ENCODE measurements at regions not wholly inside any gene's neighbourhood (a gene's known extent, or its start where the extent isn't known, plus 50 kb on each side); places are given as distances from the start of the nearest gene placed in this dataset.

- no peak overlapping the region for H4K8ac ChIP-seq (ENCODE audit: low read depth, low read length)
- H3K27me3 ChIP-seq (ENCODE audit: insufficient read depth, low read length) = no peaks in the 10 kb centered on the region
- H3K27ac ChIP-seq (ENCODE audit: low read depth, low read length) = no peak overlapping the region
- H4K12ac ChIP-seq (ENCODE audit: low read depth, low read length) = no peak overlapping the region
- no peaks in the 10 kb centered on the region for H3K79me1 ChIP-seq (ENCODE audit: low read length)
- no peak overlapping the region for H2BK12ac ChIP-seq (ENCODE audit: low read length)
- H3K18ac ChIP-seq (ENCODE audit: low read length) = no peak overlapping the region
- H2BK120ac ChIP-seq (ENCODE audit: insufficient read depth, low read length, poor library complexity) = no peak overlapping the region
- H3K4ac ChIP-seq (ENCODE audit: low read depth, low read length) = no peak overlapping the region
- H3K79me2 ChIP-seq (ENCODE audit: control insufficient read depth, insufficient read depth, low read length, poor library complexity) = no peaks in the 10 kb centered on the region
- H3K9ac ChIP-seq (ENCODE audit: low read length) = no peak overlapping the region
- H3K4me3 ChIP-seq (ENCODE audit: low read depth, low read length) = no peak overlapping the region
- H3K9me3 ChIP-seq (ENCODE audit: insufficient read depth, low read depth, low read length) = no peaks in the 10 kb centered on the region
- no peak overlapping the region for H2AFZ ChIP-seq (ENCODE audit: insufficient read depth, low read length, poor library complexity)
- no peaks in the 10 kb centered on the region for H3K36me3 ChIP-seq (ENCODE audit: control insufficient read depth in 1 of 2, insufficient read depth in 2 of 2, low read length in 2 of 2)
- H4K91ac ChIP-seq (ENCODE audit: low read depth, low read length) = no peak overlapping the region
- no peak overlapping the region for H2AK5ac ChIP-seq (ENCODE audit: low read length)
- WGBS (ENCODE audit: extremely low coverage, insufficient coverage, insufficient read length) = no CpG with 5 or more reads among the region's 5 CpGs
- no peak overlapping the region for H2BK5ac ChIP-seq (ENCODE audit: low read depth, low read length, poor library complexity)
- no peaks in the 10 kb centered on the region for H3K4me1 ChIP-seq (ENCODE audit: control insufficient read depth in 1 of 2, insufficient read depth in 2 of 2, low read length in 2 of 2)
- no peak overlapping the region for H3K23ac ChIP-seq (ENCODE audit: low read length)
- H3K14ac ChIP-seq (ENCODE audit: low read length) = no peak overlapping the region
- no peak for DNase-seq
- no peak overlapping the region for H3K4me2 ChIP-seq (ENCODE audit: low read length)
Observed at GRCh38 chr11:82355313-82355823, 378.3 kb downstream of the FAM181B start.

GRCh38 chr11:82326853-82327252, 406.8 kb downstream of the FAM181B start:
- Histone ChIP-seq H3K9me3 (ENCODE audit: insufficient read depth, low read depth, low read length) (no peaks in the 10 kb centered on the region), H3K18ac (ENCODE audit: low read length) (no peak overlapping the region), H3K36me3 (ENCODE audit: control insufficient read depth in 1 of 2, insufficient read depth in 2 of 2, low read length in 2 of 2) (no peaks in the 10 kb centered on the region), H3K79me1 (ENCODE audit: low read length) (no peaks in the 10 kb centered on the region), H2AFZ (ENCODE audit: insufficient read depth, low read length, poor library complexity) (no peak overlapping the region), H4K12ac (ENCODE audit: low read depth, low read length) (no peak overlapping the region), H3K4ac (ENCODE audit: low read depth, low read length) (no peak overlapping the region), H2BK12ac (ENCODE audit: low read length) (no peak overlapping the region), H3K9ac (ENCODE audit: low read length) (no peak overlapping the region), H3K14ac (ENCODE audit: low read length) (no peak overlapping the region), H4K91ac (ENCODE audit: low read depth, low read length) (no peak overlapping the region), H4K8ac (ENCODE audit: low read depth, low read length) (no peak overlapping the region), H3K4me2 (ENCODE audit: low read length) (no peak overlapping the region), H3K4me3 (ENCODE audit: low read depth, low read length) (no peak overlapping the region), H3K4me1 (ENCODE audit: control insufficient read depth in 1 of 2, insufficient read depth in 2 of 2, low read length in 2 of 2) (no peaks in the 10 kb centered on the region), H2BK120ac (ENCODE audit: insufficient read depth, low read length, poor library complexity) (no peak overlapping the region), H3K79me2 (ENCODE audit: control insufficient read depth, insufficient read depth, low read length, poor library complexity) (no peaks in the 10 kb centered on the region), H3K23ac (ENCODE audit: low read length) (no peak overlapping the region), H2BK5ac (ENCODE audit: low read depth, low read length, poor library complexity) (no peak overlapping the region), H3K27ac (ENCODE audit: low read depth, low read length) (no peak overlapping the region), H3K27me3 (ENCODE audit: insufficient read depth, low read length) (no peaks in the 10 kb centered on the region), H2AK5ac (ENCODE audit: low read length) (no peak overlapping the region)
- no peak for DNase-seq
- no CpG with 5 or more reads among the region's 3 CpGs for WGBS (ENCODE audit: extremely low coverage, insufficient coverage, insufficient read length)

- Histone ChIP-seq H3K4me1 (ENCODE audit: control insufficient read depth in 1 of 2, insufficient read depth in 2 of 2, low read length in 2 of 2) (no peaks in the 10 kb centered on the region), H3K36me3 (ENCODE audit: control insufficient read depth in 1 of 2, insufficient read depth in 2 of 2, low read length in 2 of 2) (no peaks in the 10 kb centered on the region), H3K18ac (ENCODE audit: low read length) (no peak overlapping the region), H4K8ac (ENCODE audit: low read depth, low read length) (no peak overlapping the region), H3K79me1 (ENCODE audit: low read length) (no peaks in the 10 kb centered on the region), H3K4me3 (ENCODE audit: low read depth, low read length) (no peak overlapping the region), H2BK12ac (ENCODE audit: low read length) (no peak overlapping the region), H3K14ac (ENCODE audit: low read length) (no peak overlapping the region), H3K27ac (ENCODE audit: low read depth, low read length) (no peak overlapping the region), H3K23ac (ENCODE audit: low read length) (no peak overlapping the region), H3K4ac (ENCODE audit: low read depth, low read length) (no peak overlapping the region), H2BK120ac (ENCODE audit: insufficient read depth, low read length, poor library complexity) (no peak overlapping the region), H2AK5ac (ENCODE audit: low read length) (no peak overlapping the region), H3K9ac (ENCODE audit: low read length) (no peak overlapping the region), H2BK5ac (ENCODE audit: low read depth, low read length, poor library complexity) (no peak overlapping the region), H4K12ac (ENCODE audit: low read depth, low read length) (no peak overlapping the region), H3K79me2 (ENCODE audit: control insufficient read depth, insufficient read depth, low read length, poor library complexity) (no peaks in the 10 kb centered on the region), H3K9me3 (ENCODE audit: insufficient read depth, low read depth, low read length) (no peaks in the 10 kb centered on the region), H3K27me3 (ENCODE audit: insufficient read depth, low read length) (no peaks in the 10 kb centered on the region), H4K91ac (ENCODE audit: low read depth, low read length) (no peak overlapping the region), H2AFZ (ENCODE audit: insufficient read depth, low read length, poor library complexity) (no peak overlapping the region), H3K4me2 (ENCODE audit: low read length) (no peak overlapping the region)
- DNase-seq = no peak
- no CpG with 5 or more reads among the region's 6 CpGs for WGBS (ENCODE audit: extremely low coverage, insufficient coverage, insufficient read length)
Observed at GRCh38 chr11:82321206-82321605, 412.5 kb downstream of the FAM181B start.

GRCh38 chr11:82315093-82315492, 418.6 kb downstream of the FAM181B start:
- Histone ChIP-seq H3K4me2 (ENCODE audit: low read length) (no peak overlapping the region), H2AFZ (ENCODE audit: insufficient read depth, low read length, poor library complexity) (no peak overlapping the region), H2BK5ac (ENCODE audit: low read depth, low read length, poor library complexity) (no peak overlapping the region), H3K4me3 (ENCODE audit: low read depth, low read length) (no peak overlapping the region), H3K18ac (ENCODE audit: low read length) (no peak overlapping the region), H4K8ac (ENCODE audit: low read depth, low read length) (no peak overlapping the region), H4K12ac (ENCODE audit: low read depth, low read length) (no peak overlapping the region), H3K36me3 (ENCODE audit: control insufficient read depth in 1 of 2, insufficient read depth in 2 of 2, low read length in 2 of 2) (no peaks in the 10 kb centered on the region), H3K14ac (ENCODE audit: low read length) (no peak overlapping the region), H4K91ac (ENCODE audit: low read depth, low read length) (no peak overlapping the region), H3K79me2 (ENCODE audit: control insufficient read depth, insufficient read depth, low read length, poor library complexity) (no peaks in the 10 kb centered on the region), H2BK12ac (ENCODE audit: low read length) (no peak overlapping the region), H3K9ac (ENCODE audit: low read length) (no peak overlapping the region), H2BK120ac (ENCODE audit: insufficient read depth, low read length, poor library complexity) (no peak overlapping the region), H3K4ac (ENCODE audit: low read depth, low read length) (no peak overlapping the region), H3K27ac (ENCODE audit: low read depth, low read length) (no peak overlapping the region), H3K79me1 (ENCODE audit: low read length) (no peaks in the 10 kb centered on the region), H3K4me1 (ENCODE audit: control insufficient read depth in 1 of 2, insufficient read depth in 2 of 2, low read length in 2 of 2) (no peaks in the 10 kb centered on the region), H3K9me3 (ENCODE audit: insufficient read depth, low read depth, low read length) (no peaks in the 10 kb centered on the region), H3K27me3 (ENCODE audit: insufficient read depth, low read length) (no peaks in the 10 kb centered on the region), H2AK5ac (ENCODE audit: low read length) (no peak overlapping the region), H3K23ac (ENCODE audit: low read length) (no peak overlapping the region)
- DNase-seq = peak; percentile 52 to 64
- no CpG with 5 or more reads among the region's 4 CpGs for whole genome bisulfite sequencing (ENCODE audit: extremely low coverage, insufficient coverage, insufficient read length)

All from trophoblast cell (in vitro differentiated cells and primary cell).